ENCODE measurements at regions not wholly inside any gene's neighbourhood (a gene's known extent, or its start where the extent isn't known, plus 50 kb on each side); places are given as distances from the start of the nearest gene placed in this dataset.

GRCh38 chr15:70385052-70385451 lies 287.3 kb upstream of the TLE3 start:
- no peaks in the 10 kb centered on the region; the same call in 1 of the 2 replicates for H3K23me2 ChIP-seq (ENCODE audit: low read depth, low read length)
- no peak for FAIRE-seq
- H2BK15ac ChIP-seq (ENCODE audit: low read length) = no peak overlapping the region
- no peaks in the 10 kb centered on the region for H3K27me3 ChIP-seq (replicated peaks in 1 of 4; ENCODE audit: control insufficient read depth in 3 of 4, extremely low read depth in 1 of 4, insufficient read depth in 3 of 4, low read length in 3 of 4)
- no peak overlapping the region for H4K91ac ChIP-seq (replicated peaks; ENCODE audit: insufficient read length, low read length)
- no peak overlapping the region for H2BK20ac ChIP-seq (ENCODE audit: low read length)
- DNase-seq (ENCODE audit: low read depth in 1 of 2, low spot score in 2 of 2) = no peak
- no peak overlapping the region for H4K8ac ChIP-seq (ENCODE audit: extremely low read depth, insufficient read depth, low read length)
- no peak overlapping the region for H2BK5ac ChIP-seq (ENCODE audit: low read depth, low read length)
- no peak overlapping the region for H2AFZ ChIP-seq (ENCODE audit: low read length)
- 92% methylated on average over 6 of the region's 6 CpGs; no CpG with 5 or more reads in 1 of the 2 experiments for WGBS, 2 experiments (ENCODE audit: extremely low coverage in 1 of 2, insufficient coverage in 1 of 2, insufficient read length in 1 of 2, insufficient replicate concordance in 2 of 2, low coverage in 1 of 2, low lambda C conversion rate in 2 of 2, missing lambda C conversion rate in 1 of 2)
- H2AK5ac ChIP-seq (ENCODE audit: low read depth, low read length) = no peak overlapping the region
- TF ChIP-seq KDM5A (IDR thresholded peaks at IDR 0.05; ENCODE audit: low read length) (no peak), SRF (IDR thresholded peaks at IDR 0.05; ENCODE audit: low read depth, low read length) (no peak), RAD21 (IDR thresholded peaks at IDR 0.05 in 1 of 2, conservative IDR thresholded peaks at IDR 0.05 in 1 of 2; ENCODE audit: low read depth in 2 of 2, low read length in 2 of 2) (no peak)
- H3K79me2 ChIP-seq (ENCODE audit: control insufficient read depth in 1 of 2, insufficient read depth in 2 of 2, low read length in 2 of 2) = no peaks in the 10 kb centered on the region; a peak in 1 of 4 replicates
- H3K4me3 ChIP-seq (ENCODE audit: extremely low read depth in 1 of 4, insufficient read depth in 2 of 4, low read depth in 3 of 4, low read length in 4 of 4) = no peak overlapping the region
- H3K4ac ChIP-seq (replicated peaks; ENCODE audit: insufficient read length, low read depth, low read length) = no peak overlapping the region
- H2BK120ac ChIP-seq (replicated peaks; ENCODE audit: low read depth, low read length) = no peak overlapping the region
- no peaks in the 10 kb centered on the region for H3K36me3 ChIP-seq (ENCODE audit: control insufficient read depth in 2 of 4, insufficient read depth in 4 of 4, low read length in 3 of 4)
- H4K20me1 ChIP-seq (replicated peaks in 1 of 2; ENCODE audit: control insufficient read depth in 1 of 2, insufficient read depth in 2 of 2, low read length in 2 of 2) = no peaks in the 10 kb centered on the region
- no peak overlapping the region for H3K23ac ChIP-seq (ENCODE audit: insufficient read length)
- CTCF ChIA-PET (ENCODE audit: partially characterized antibody) = interaction anchor here (0.7 to 1.1 kb wide), 4 partner anchors 83 to 171 kb away, joined by 3 read pairs; no protein-coding TSS in a partner anchor
- H3K79me1 ChIP-seq (ENCODE audit: low read depth, low read length) = no peaks in the 10 kb centered on the region
- H4K5ac ChIP-seq (ENCODE audit: insufficient read length, low read depth, low read length) = no peak overlapping the region
- no peak overlapping the region for H3K4me2 ChIP-seq (ENCODE audit: insufficient read depth in 1 of 2, low read depth in 2 of 2, low read length in 2 of 2)
- H3K4me1 ChIP-seq (replicated peaks in 1 of 4; ENCODE audit: control insufficient read depth in 3 of 4, insufficient read depth in 4 of 4, low read length in 3 of 4) = peaks cover 0 to 7% (median 3%) of the 10 kb centered on the region in 4 experiments; a peak in 5 of 7 replicates
- H2BK12ac ChIP-seq (ENCODE audit: low read depth, low read length) = no peak overlapping the region
- no peak overlapping the region for H3K27ac ChIP-seq (ENCODE audit: low read depth, low read length)
- peaks cover 2 to 5% of the 10 kb centered on the region in 2 experiments; a peak in 3 of 4 replicates for H3K9me3 ChIP-seq (ENCODE audit: insufficient read depth in 2 of 2, low read depth in 1 of 2, low read length in 1 of 2)
- POLR2A ChIA-PET (ENCODE audit: partially characterized antibody) = no interaction called here
- H3K56ac ChIP-seq (replicated peaks; ENCODE audit: insufficient read length, low read depth, low read length) = no peak overlapping the region
- H3K14ac ChIP-seq (ENCODE audit: insufficient read length) = no peak overlapping the region
- no peak overlapping the region for H3K9ac ChIP-seq (replicated peaks in 1 of 4; ENCODE audit: extremely low read depth in 1 of 4, low read depth in 3 of 4, low read length in 3 of 4)
- H3K18ac ChIP-seq (ENCODE audit: extremely low read depth, low read length) = no peak overlapping the region

Measured in H1 (cell line).